Uterus (tissue), 3 donors: ENCODE measurements at regions not wholly inside any gene's neighbourhood (a gene's known extent, or its start where the extent isn't known, plus 50 kb on each side); places are given as distances from the start of the nearest gene placed in this dataset.

Experiments used
- DNase-seq, 2 donors: peaks; one replicate each; pipeline ENCODE4 v3.0.0-alpha.2; 2019 to 2020
- H3K27ac ChIP-seq, 2 donors: fragments of 200-600 bp; sonication (generic); 1 replicate in 1 of 2; 2 replicates in 1 of 2; pipeline ENCODE4 v1.5.1; 2016 to 2018
- H3K27me3 ChIP-seq, 2 donors: fragments of 200-600 bp; sonication (generic); one replicate each; pipeline ENCODE4 v1.5.1; 2018 to 2019; ENCODE audit warnings: control low read depth in 1 of 2
- H3K36me3 ChIP-seq, 2 donors: fragments of 200-600 bp; sonication (generic); one replicate each; pipeline ENCODE4 v1.5.1; 2019; ENCODE audit warnings: control low read depth in 1 of 2
- H3K4me1 ChIP-seq, 2 donors: fragments of 200-600 bp; sonication (generic); one replicate each; pipeline ENCODE4 v1.5.1; 2018 to 2019; ENCODE audit warnings: control low read depth in 1 of 2
- H3K4me3 ChIP-seq, 2 donors: fragments of 200-600 bp; sonication (generic); 1 replicate in 1 of 2; 2 replicates in 1 of 2; pipeline ENCODE4 v1.5.1; 2018 to 2019; ENCODE audit warnings: mild to moderate bottlenecking in 1 of 2
- H3K9me3 ChIP-seq, 2 donors: fragments of 200-600 bp; sonication (generic); one replicate each; pipeline ENCODE4 v1.5.1; 2019; ENCODE audit warnings: control low read depth in 1 of 2
- CTCF ChIP-seq, 4 experiments: fragments of 200-600 bp in 2 of 4; fragments of 450-650 bp in 2 of 4; sonication (generic) in 2 of 4; IDR thresholded peaks; one replicate each; pipeline ENCODE4 v1.5.1; 2016 to 2019; ENCODE audit warnings: antibody characterized with exemption in 4 of 4, mild to moderate bottlenecking in 2 of 4, moderate library complexity in 1 of 4
- POLR2A ChIP-seq, 2 donors: fragments of 450-650 bp; IDR thresholded peaks; one replicate each; pipeline ENCODE4 v1.6.1; 2016; ENCODE audit warnings: antibody characterized with exemption in 2 of 2, mild to moderate bottlenecking in 1 of 2, moderate library complexity in 1 of 2
- intact Hi-C: fragments of 100-400 bp; cut with DNase I; formaldehyde crosslinking; loops from one replicate; pipeline ENCODE4 v1.15.1; 2023; ENCODE audit warnings: low total_unique reads
- donor health status: DM: yes; HTN: yes; CAD: no.

DNA sequence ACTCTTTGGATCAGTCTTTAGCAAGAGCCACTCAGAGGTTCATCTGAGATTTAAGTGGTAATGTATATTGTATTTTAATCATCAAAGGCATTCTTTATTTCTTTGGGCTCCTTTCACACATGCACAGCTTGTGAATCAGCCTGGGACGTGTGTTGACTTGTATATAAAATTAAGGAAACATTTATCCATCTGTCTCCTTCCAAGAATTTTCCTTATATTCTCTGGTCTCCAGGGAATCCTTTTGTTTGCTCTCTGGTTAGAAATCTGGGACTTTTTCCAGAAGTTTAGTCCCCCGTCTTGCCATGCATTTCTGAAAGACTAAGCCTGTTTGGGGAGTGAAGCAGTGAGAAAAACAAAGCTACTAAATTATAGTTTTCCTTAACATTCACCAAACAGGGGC lies 212.3 kb downstream of the DCAF12L2 start:
- no peak overlapping the region for H3K4me3 ChIP-seq
- H3K36me3 ChIP-seq = no peaks in the 10 kb centered on the region
- no peaks in the 10 kb centered on the region for H3K27me3 ChIP-seq
- H3K4me1 ChIP-seq = no peaks in the 10 kb centered on the region
- H3K27ac ChIP-seq = no peak overlapping the region
- H3K9me3 ChIP-seq = no peaks in the 10 kb centered on the region
- intact Hi-C loops = no loop called here
- no peak for DNase-seq
- TF ChIP-seq POLR2A (IDR thresholded peaks at IDR 0.05) (no peak), CTCF (IDR thresholded peaks at IDR 0.05) (no peak)

DNA sequence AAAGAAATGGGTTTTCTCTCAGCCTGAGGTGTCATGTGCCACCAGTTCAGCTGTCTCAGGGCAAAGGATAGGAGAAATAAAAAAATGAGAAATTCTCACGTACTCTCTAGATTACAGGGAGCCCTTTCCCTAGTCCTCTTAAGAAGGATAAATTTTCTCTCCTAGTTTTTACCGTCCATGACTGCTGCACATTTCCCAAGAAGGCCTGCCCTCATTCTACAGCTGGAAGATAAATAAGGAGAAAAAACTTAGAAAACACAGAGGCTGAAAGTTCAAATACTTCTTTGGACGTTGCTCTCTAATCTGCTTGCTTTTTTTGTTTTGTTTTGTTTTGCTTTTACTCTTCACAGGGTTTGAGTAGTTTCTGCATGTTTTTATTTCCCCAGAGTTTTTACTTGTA lies 211.9 kb downstream of the DCAF12L2 start:
- Histone ChIP-seq H3K4me1 (no peaks in the 10 kb centered on the region), H3K27me3 (no peaks in the 10 kb centered on the region), H3K4me3 (no peak overlapping the region), H3K27ac (no peak overlapping the region), H3K36me3 (no peaks in the 10 kb centered on the region), H3K9me3 (no peaks in the 10 kb centered on the region)
- no peak for DNase-seq
- intact Hi-C loops = no loop called here
- TF ChIP-seq POLR2A (IDR thresholded peaks at IDR 0.05) (no peak), CTCF (IDR thresholded peaks at IDR 0.05) (no peak)

DNA sequence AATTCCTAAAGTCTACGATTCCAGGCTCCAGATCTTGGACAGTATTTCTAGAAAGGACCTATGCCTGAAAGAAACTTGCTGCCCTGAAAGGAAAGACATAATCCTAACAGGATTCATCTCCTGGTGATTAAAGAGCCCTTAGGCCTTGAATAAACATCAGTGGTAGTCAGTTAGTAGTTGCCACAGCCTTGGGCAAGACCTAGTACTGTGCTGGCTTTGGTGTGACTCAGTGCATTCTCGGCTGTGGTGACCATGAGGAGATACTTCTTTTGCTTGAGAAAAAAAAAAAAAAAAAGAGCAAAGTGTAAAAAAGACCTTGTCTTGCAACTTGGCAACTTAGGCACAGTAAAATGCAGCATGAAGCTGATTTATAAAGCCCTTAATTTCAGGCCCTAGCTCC lies 188.2 kb downstream of the DCAF12L2 start:
- Histone ChIP-seq H3K4me3 (no peak overlapping the region), H3K4me1 (no peaks in the 10 kb centered on the region), H3K27ac (no peak overlapping the region), H3K27me3 (no peaks in the 10 kb centered on the region), H3K9me3 (no peaks in the 10 kb centered on the region), H3K36me3 (no peaks in the 10 kb centered on the region)
- intact Hi-C loops = no loop called here
- TF ChIP-seq CTCF (IDR thresholded peaks at IDR 0.05) (no peak), POLR2A (IDR thresholded peaks at IDR 0.05) (no peak)
- DNase-seq = no peak

GRCh38 chrX:125998432-125998831 lies 167.7 kb downstream of the DCAF12L2 start:
- no peaks in the 10 kb centered on the region for H3K4me1 ChIP-seq
- no peak overlapping the region for H3K4me3 ChIP-seq
- no peaks in the 10 kb centered on the region for H3K27me3 ChIP-seq
- no peak for DNase-seq
- H3K9me3 ChIP-seq = no peaks in the 10 kb centered on the region
- no peak overlapping the region for H3K27ac ChIP-seq
- TF ChIP-seq CTCF (IDR thresholded peaks at IDR 0.05) (no peak), POLR2A (IDR thresholded peaks at IDR 0.05) (no peak)
- intact Hi-C loops = no loop called here
- H3K36me3 ChIP-seq = no peaks in the 10 kb centered on the region

GRCh38 chrX:126027229-126027628 lies 138.9 kb downstream of the DCAF12L2 start:
- intact Hi-C loops = no loop called here
- no peaks in the 10 kb centered on the region for H3K4me1 ChIP-seq
- no peaks in the 10 kb centered on the region for H3K36me3 ChIP-seq
- H3K4me3 ChIP-seq = no peak overlapping the region
- H3K27ac ChIP-seq = no peak overlapping the region
- no peak for TF ChIP-seq POLR2A (IDR thresholded peaks at IDR 0.05)
- no peaks in the 10 kb centered on the region for H3K27me3 ChIP-seq
- H3K9me3 ChIP-seq = no peaks in the 10 kb centered on the region
- DNase-seq = no peak

- no peak for DNase-seq
- TF ChIP-seq CTCF (IDR thresholded peaks at IDR 0.05) = no peak
- no peak for TF ChIP-seq POLR2A (IDR thresholded peaks at IDR 0.05)
- no peaks in the 10 kb centered on the region for H3K4me1 ChIP-seq
- H3K4me3 ChIP-seq = no peak overlapping the region
- no peak overlapping the region for H3K27ac ChIP-seq
- no peaks in the 10 kb centered on the region for H3K27me3 ChIP-seq
- H3K36me3 ChIP-seq = no peaks in the 10 kb centered on the region
- H3K9me3 ChIP-seq = no peaks in the 10 kb centered on the region
- intact Hi-C loops = no loop called here
Observed at GRCh38 chrX:126030021-126030420, 136.1 kb downstream of the DCAF12L2 start.
